SK-N-MC (cell line): ENCODE measurements at regions not wholly inside any gene's neighbourhood (a gene's known extent, or its start where the extent isn't known, plus 50 kb on each side); places are given as distances from the start of the nearest gene placed in this dataset.

ENCODE experiments used
- EZH2 ChIP-seq: fragments of 200-600 bp; sonication (generic); IDR thresholded peaks from one replicate; pipeline ENCODE4 v1.6.1; 2017; ENCODE audit warnings: antibody characterized with exemption
- FOXP2 ChIP-seq: optimal IDR thresholded peaks from 2 replicates; pipeline ENCODE3; 2011; ENCODE audit warnings: mild to moderate bottlenecking, moderate library complexity; ENCODE audit not compliant: insufficient read depth; ENCODE audit errors: extremely low read length, control extremely low read depth
- POLR2AphosphoS5 ChIP-seq: IDR thresholded peaks from 2 replicates; pipeline ENCODE4 v1.6.1; 2012; ENCODE audit warnings: mild to moderate bottlenecking, low read depth, low read length, borderline replicate concordance

GRCh38 chr18:78892177-78892576 lies 87.4 kb upstream of the SALL3 start:
- TF ChIP-seq EZH2 (no peak), POLR2AphosphoS5 (no peak), FOXP2 (no peak)
